Activated T-helper 1 cell treated with anti-CD3 and anti-CD28 coated beads, Interleukin-2, amount 50 U/mL, for 16 hours (primary cell): ENCODE measurements at regions not wholly inside any gene's neighbourhood (a gene's known extent, or its start where the extent isn't known, plus 50 kb on each side); places are given as distances from the start of the nearest gene placed in this dataset.

Source experiments
- DNase-seq, 2 donors: peaks; one replicate each; pipeline ENCODE4 v3.0.0-alpha.2; 2020; ENCODE audit warnings: low read depth in 1 of 2, low spot score in 1 of 2

DNA sequence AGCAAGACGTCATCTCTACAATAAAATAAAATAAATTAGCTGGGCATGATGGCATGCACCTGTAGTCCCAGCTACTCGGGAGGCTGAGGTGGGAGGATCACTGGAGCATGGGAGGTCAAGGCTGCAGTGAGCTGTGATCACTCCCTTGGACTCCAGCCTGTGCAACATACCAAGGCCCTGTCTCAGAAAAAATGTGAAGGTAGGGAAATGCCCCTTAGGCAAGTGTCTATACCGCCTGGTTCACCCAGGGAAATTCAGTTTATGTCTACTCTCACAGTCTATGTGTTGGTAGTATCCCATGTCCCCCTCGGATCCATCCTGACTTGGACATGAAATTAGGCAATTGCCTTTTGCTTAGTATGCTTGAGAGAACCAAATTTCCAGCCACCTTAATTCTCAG, 88.4 kb upstream of the TMEM132C start:
- DNase-seq = no peak

GRCh38 chr12:128178966-128179365, 88.0 kb upstream of the TMEM132C start:
- no peak for DNase-seq

- no peak for DNase-seq
Measured at GRCh38 chr12:128180166-128180565, 86.8 kb upstream of the TMEM132C start.

DNA sequence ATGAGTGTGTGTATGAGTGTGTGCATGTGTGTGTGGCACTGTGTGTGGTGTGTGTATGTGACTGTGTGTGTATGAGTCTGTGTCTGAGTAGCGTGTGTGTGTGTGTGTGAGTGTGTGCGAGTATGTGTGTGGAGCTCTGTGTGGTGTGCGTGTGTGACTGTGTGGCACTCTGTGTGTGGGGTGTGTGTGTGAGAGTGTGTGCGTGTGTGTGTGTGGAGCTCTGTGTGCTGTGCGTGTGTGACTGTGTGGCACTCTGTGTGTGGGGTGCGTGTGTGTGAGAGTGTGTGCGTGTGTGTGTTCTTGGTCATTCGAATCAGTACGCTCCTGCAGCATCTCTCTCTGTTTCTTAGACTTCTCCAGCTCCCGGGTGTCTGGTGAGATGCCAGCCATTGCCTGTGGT, 76.9 kb upstream of the TMEM132C start:
- DNase-seq = no peak

- no peak for DNase-seq
Measured at GRCh38 chr12:128190614-128191013, 76.4 kb upstream of the TMEM132C start.

- no peak for DNase-seq
Measured at GRCh38 chr12:128191380-128191779, 75.6 kb upstream of the TMEM132C start.

GRCh38 chr12:128204711-128205110, 62.3 kb upstream of the TMEM132C start:
- DNase-seq = no peak

DNA sequence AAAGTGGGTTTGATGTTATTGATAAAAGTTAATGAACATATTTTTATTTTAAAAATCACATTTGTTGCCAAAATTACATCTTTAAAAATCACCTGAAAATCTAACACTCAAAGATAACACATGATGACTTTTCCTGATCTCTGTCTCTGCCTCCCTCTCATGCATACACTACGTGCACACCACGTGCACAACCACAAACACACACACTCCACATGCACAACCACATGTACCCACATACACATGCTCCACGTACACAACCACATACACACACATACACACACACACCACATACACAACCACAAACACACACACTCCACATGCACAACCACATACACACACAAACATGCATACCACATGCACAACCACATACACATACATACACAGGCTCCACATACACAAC, 61.8 kb upstream of the TMEM132C start:
- DNase-seq = no peak

GRCh38 chr12:128205758-128206157, 61.2 kb upstream of the TMEM132C start:
- DNase-seq = no peak
